Choroid plexus epithelial cell (primary cell): ENCODE measurements at regions not wholly inside any gene's neighbourhood (a gene's known extent, or its start where the extent isn't known, plus 50 kb on each side); places are given as distances from the start of the nearest gene placed in this dataset.

Experiments
- DNase-seq: peaks from one replicate; pipeline ENCODE4 v3.0.0-alpha.2; 2010; ENCODE audit warnings: low read depth
- H3K4me3 ChIP-seq: 2 replicates; pipeline ENCODE4 v1.5.1; 2011; ENCODE audit warnings: low read depth, mild to moderate bottlenecking, control low read depth, low read length, moderate library complexity
- CTCF ChIP-seq: conservative IDR thresholded peaks from 2 replicates; pipeline ENCODE4 v1.5.1; 2011; ENCODE audit warnings: low read depth, mild to moderate bottlenecking, control low read depth, inconsistent platforms, low read length, moderate library complexity

DNA sequence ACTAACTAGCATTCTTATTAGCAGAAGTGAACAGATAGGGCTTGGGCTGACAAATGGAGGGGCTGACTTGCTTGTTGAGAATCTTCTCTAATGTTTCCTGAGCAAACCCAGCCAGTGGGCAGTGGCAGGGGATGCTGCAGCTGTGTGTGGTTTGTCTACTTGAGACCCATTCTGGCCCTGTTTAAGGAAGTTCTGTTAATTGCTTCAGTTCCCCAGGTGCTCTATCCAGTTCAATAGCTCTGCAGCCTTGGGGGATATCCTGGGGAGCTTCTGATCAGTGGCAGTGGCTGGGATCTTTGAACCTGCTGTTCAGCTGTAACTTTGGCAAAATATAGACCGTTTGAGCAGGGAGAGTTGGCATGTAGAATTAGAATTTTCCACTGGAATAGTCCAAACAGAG lies 137.4 kb downstream of the ZNF326 start:
- no peak overlapping the region for H3K4me3 ChIP-seq
- no peak for DNase-seq

GRCh38 chr1:90127288-90127953 lies 132.5 kb downstream of the ZNF326 start:
- no peak overlapping the region for H3K4me3 ChIP-seq
- TF ChIP-seq CTCF: no peak
- no peak for DNase-seq

More for the DNA sequence above, 137.4 kb downstream of the ZNF326 start:
- no peak for TF ChIP-seq CTCF

- no peak for DNase-seq
- no peak for TF ChIP-seq CTCF
- no peak overlapping the region for H3K4me3 ChIP-seq
These were observed 131.9 kb downstream of the ZNF326 start for GRCh38 chr1:90126834-90127233.

DNA sequence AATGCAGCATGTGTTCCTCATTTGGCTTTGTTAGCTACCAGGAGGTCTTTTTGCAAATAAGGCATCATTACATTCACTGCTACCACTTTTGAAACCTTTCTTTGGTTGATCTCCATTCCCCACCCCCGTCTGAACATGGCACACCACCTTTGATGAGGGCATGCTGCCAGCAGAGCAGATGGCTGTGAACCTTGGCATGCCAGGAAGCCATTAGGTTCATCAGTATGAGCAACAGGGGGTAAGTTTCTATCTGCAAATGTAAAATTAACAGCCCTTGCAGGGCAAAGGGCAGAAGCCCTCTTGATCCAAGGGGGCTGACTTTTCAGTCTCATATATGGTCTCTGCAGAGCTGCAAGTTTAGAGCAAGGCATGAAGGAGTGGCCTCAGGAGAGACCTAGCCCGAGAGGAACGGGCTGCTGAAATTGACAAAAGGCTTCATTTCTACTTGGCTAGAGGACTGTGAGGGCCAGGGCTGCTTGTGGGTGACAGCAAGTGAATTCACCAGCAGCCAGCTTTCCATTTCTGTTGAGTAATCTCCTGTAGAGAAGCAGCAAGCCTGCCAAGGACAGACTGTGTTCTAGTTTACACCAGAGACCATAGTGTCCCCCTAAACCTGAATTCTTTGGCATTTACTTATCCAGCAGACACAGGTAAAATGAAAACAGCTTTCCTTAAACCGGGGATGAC lies 127.9 kb downstream of the ZNF326 start:
- no peak for DNase-seq
- TF ChIP-seq CTCF: no peak
- H3K4me3 ChIP-seq: no peak overlapping the region

GRCh38 chr1:90114521-90115141 lies 119.7 kb downstream of the ZNF326 start:
- no peak overlapping the region for H3K4me3 ChIP-seq
- peak; percentile 77 for DNase-seq
- TF ChIP-seq CTCF: peak; percentile 68

DNA sequence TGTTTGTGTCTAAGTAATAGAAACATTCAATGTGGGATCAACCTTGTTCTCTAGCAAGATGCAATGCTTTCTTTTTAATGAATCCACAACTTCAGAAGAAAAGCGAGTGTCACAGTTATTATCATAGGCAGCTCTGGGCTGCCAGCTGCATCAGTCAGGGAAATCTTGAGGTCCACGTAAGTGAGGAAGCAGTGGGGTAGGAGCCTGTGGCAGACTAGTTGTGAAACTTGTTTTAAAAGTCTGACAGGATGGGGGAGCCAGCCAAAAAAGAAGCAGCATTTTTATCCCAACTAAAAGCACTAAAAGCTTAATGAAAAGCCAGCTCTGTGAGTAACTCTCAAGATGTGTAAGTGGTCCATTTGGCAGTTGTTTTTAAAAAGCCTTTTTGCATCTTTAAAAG lies 113.1 kb downstream of the ZNF326 start:
- no peak for DNase-seq
- no peak overlapping the region for H3K4me3 ChIP-seq
- TF ChIP-seq CTCF: no peak
